Left lung (tissue), 4 donors: ENCODE measurements at regions not wholly inside any gene's neighbourhood (a gene's known extent, or its start where the extent isn't known, plus 50 kb on each side); places are given as distances from the start of the nearest gene placed in this dataset.

Experiments used
- ATAC-seq: fragments of 200-7000 bp; cut with Tn5 transposase; one replicate; pipeline ENCODE4 v1.9.1; 2020; ENCODE audit warnings: moderate library complexity
- DNase-seq, 4 donors: peaks; one replicate each; pipeline ENCODE4 v3.0.0-alpha.2; 2013 to 2020
- H3K27ac ChIP-seq, 2 donors: fragments of 200-600 bp; sonication (generic) in 1 of 2; one replicate each; pipeline versions ENCODE4 v1.5.0 to v1.8.0; 2020 to 2021
- H3K27me3 ChIP-seq, 2 donors: fragments of 200-600 bp; sonication (generic) in 1 of 2; one replicate each; pipeline versions ENCODE4 v1.5.0 to v1.8.0; 2020 to 2021
- H3K36me3 ChIP-seq, 2 donors: fragments of 200-600 bp; sonication (generic) in 1 of 2; one replicate each; pipeline versions ENCODE4 v1.5.0 to v1.8.0; 2020 to 2021
- H3K4me1 ChIP-seq, 2 donors: fragments of 200-600 bp; one replicate each; pipeline ENCODE4 v1.8.0; 2021
- H3K4me3 ChIP-seq, 2 donors: fragments of 200-600 bp; sonication (generic) in 1 of 2; one replicate each; pipeline versions ENCODE4 v1.5.0 to v1.8.0; 2020 to 2021; ENCODE audit warnings: mild to moderate bottlenecking in 1 of 2
- H3K9me3 ChIP-seq, 2 donors: fragments of 200-600 bp; sonication (generic) in 1 of 2; one replicate each; pipeline versions ENCODE4 v1.5.0 to v1.8.0; 2020 to 2021
- intact Hi-C, 2 donors: fragments of 100-400 bp; cut with DNase I; formaldehyde crosslinking; loops; one replicate each; pipeline versions ENCODE4 v1.11.2 to v1.14.2; 2022
- TF ChIP-seq, protein P1 (sequence below), 2 donors: fragments of 200-600 bp; sonication (generic) in 1 of 2; IDR thresholded peaks; one replicate each; pipeline versions ENCODE4 v1.5.0 to v1.8.0; 2021; ENCODE audit warnings: antibody characterized with exemption in 2 of 2
- donor health status: DM: no; HTN: yes; CAD: no.
- donor health status: DM: no; HTN: no; CAD: no.

DNA sequence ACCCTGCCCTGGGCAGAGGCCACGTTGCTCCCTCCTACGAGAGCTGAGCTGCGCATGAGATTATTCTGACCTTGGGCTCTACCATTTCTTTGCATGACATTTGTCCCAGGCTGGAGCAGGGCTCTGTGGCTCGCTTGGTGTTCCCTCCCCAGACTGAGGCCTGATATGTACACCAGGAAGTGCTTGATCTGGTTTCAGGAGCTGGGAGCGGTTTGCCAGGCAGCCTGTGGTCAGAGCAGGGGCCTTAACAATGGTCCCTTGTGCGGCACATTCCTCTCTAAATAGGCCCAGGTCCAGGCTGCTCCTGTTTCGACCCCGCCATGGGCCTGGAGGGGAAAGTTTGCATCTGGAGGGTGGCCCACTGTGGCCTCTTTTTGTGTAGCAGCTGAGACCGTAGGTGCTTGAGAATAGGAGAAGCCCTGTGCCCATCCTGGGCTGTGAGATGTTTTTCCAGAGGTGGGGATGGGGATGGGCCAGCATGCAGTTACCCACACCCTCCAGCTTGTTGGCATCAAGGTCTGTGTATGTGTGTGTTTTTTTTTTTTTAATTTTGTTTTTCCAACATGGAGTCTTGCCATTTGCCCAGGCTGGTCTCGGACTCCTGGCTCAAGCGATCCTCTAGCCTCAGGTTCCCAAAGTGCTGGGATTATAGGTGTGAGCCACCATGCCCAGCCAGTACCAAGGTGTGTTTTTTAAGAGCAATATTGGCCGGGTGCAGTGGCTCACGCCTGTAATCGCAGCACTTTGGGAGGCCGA is 253.9 kb downstream of the SEC14L1 start:
- Histone ChIP-seq H3K4me3 (no peak overlapping the region), H3K27me3 (no peaks in the 10 kb centered on the region), H3K4me1 (peaks cover 42 to 62% of the 10 kb centered on the region in 2 donors), H3K36me3 (peaks cover 0 to 4% of the 10 kb centered on the region in 2 donors), H3K27ac (peak overlapping the region in 1 of 2 donors; percentile 45), H3K9me3 (no peaks in the 10 kb centered on the region)
- DNase-seq (no peak), ATAC-seq (peak; percentile 65)
- intact Hi-C loops, result no loop called here
- TF ChIP-seq, protein P1, sequence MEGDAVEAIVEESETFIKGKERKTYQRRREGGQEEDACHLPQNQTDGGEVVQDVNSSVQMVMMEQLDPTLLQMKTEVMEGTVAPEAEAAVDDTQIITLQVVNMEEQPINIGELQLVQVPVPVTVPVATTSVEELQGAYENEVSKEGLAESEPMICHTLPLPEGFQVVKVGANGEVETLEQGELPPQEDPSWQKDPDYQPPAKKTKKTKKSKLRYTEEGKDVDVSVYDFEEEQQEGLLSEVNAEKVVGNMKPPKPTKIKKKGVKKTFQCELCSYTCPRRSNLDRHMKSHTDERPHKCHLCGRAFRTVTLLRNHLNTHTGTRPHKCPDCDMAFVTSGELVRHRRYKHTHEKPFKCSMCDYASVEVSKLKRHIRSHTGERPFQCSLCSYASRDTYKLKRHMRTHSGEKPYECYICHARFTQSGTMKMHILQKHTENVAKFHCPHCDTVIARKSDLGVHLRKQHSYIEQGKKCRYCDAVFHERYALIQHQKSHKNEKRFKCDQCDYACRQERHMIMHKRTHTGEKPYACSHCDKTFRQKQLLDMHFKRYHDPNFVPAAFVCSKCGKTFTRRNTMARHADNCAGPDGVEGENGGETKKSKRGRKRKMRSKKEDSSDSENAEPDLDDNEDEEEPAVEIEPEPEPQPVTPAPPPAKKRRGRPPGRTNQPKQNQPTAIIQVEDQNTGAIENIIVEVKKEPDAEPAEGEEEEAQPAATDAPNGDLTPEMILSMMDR (IDR thresholded peaks at IDR 0.05), result no peak

DNA sequence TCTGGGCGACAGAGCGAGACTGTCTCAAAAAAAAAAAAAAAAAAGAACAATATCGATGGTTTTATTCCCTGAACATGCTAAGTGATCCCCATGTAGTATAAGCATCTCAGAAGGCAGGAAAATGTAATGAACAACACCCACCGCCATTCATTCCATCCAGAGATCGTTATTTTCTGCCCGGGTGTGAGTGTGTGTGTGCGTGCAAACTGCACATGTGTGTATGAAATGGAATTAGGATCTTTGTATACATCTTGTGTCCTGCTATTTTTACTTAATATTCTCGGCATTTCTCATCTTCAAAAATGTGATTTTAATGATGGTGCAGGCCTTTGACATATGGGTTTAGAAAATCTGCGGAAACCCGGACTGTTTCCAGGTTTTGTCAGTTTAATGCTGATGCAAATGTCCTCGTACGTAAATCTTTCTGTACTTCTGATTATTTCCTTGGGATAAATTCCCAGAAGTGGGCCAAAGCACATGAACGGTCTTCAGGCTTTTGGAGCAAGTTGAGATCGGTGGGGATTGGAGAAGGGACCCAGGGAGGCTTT is 254.8 kb downstream of the SEC14L1 start:
- intact Hi-C loops, result no loop called here
- Histone ChIP-seq H3K36me3 (peaks cover 0 to 4% of the 10 kb centered on the region in 2 donors), H3K4me1 (peaks cover 46 to 66% of the 10 kb centered on the region in 2 donors), H3K4me3 (no peak overlapping the region), H3K27me3 (no peaks in the 10 kb centered on the region), H3K27ac (no peak overlapping the region), H3K9me3 (no peaks in the 10 kb centered on the region)
- TF ChIP-seq, protein P1 (IDR thresholded peaks at IDR 0.05), result no peak
- DNase-seq (no peak), ATAC-seq (no peak)

DNA sequence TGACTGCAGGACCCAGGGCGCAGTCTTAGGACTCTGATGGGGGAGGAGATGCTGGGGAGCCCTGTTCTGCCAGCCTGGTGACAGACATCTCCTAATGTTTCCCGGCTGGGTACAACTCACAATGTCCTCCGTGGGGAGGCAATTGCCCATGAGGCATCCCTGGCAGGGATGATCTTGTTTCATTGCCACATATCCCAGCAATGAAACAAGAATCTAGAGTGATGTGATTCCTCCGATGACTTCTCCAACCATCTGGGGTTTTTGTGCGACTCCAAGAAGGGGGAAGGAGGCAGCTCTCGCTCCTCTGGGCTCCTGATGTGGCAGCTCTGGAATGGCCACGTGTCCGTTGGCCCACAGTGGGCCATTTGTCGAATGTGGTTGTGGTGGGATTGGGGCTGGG is 255.8 kb downstream of the SEC14L1 start:
- H3K4me3 ChIP-seq, result no peak overlapping the region
- ATAC-seq (no peak), DNase-seq (no peak)
- H3K27me3 ChIP-seq, result no peaks in the 10 kb centered on the region
- TF ChIP-seq, protein P1 (IDR thresholded peaks at IDR 0.05), result no peak
- intact Hi-C loops, result no loop called here
- H3K4me1 ChIP-seq, result peaks cover 37 to 62% of the 10 kb centered on the region in 2 donors
- H3K9me3 ChIP-seq, result no peaks in the 10 kb centered on the region
- peaks cover 0 to 4% of the 10 kb centered on the region in 2 donors for H3K36me3 ChIP-seq
- no peak overlapping the region for H3K27ac ChIP-seq

DNA sequence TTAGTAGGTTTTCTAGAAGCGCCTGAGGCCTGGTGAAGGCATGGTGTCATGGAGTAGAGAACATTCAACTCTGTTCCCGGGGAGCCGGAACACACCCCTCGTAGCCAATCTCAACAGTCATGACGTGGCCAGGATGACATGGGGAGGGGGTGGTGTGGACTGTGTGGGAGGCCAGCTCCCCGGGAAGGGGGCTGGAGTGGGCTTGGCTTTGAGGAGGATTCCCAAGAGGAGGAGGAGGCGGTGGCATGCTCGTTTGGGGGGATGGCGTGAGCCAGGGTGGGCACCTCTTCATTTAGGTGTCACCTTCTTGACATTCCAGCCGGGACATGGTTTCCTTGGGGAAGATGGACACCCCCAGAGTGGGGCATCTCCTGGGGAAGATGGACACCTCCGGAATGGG is 257.5 kb downstream of the SEC14L1 start:
- peaks cover 0 to 21% of the 10 kb centered on the region in 2 donors for H3K36me3 ChIP-seq
- intact Hi-C loops, result no loop called here
- peaks cover 22 to 51% of the 10 kb centered on the region in 2 donors for H3K4me1 ChIP-seq

More for the DNA sequence above, 257.5 kb downstream of the SEC14L1 start:
- Histone ChIP-seq H3K4me3 (no peak overlapping the region), H3K27ac (no peak overlapping the region), H3K27me3 (no peaks in the 10 kb centered on the region), H3K9me3 (no peaks in the 10 kb centered on the region)
- DNase-seq (no peak), ATAC-seq (no peak)
- TF ChIP-seq, protein P1 (IDR thresholded peaks at IDR 0.05), result no peak
